GM21528 (cell line): ENCODE measurements at regions not wholly inside any gene's neighbourhood (a gene's known extent, or its start where the extent isn't known, plus 50 kb on each side); places are given as distances from the start of the nearest gene placed in this dataset.

Experiments
- ATAC-seq: cut with Tn5 transposase; IDR thresholded peaks from one replicate; pipeline ENCODE4 v1.9.1; 2021; ENCODE audit warnings: mild to moderate bottlenecking, moderate library complexity; ENCODE audit not compliant: unreplicated experiment, low FRiP score

DNA sequence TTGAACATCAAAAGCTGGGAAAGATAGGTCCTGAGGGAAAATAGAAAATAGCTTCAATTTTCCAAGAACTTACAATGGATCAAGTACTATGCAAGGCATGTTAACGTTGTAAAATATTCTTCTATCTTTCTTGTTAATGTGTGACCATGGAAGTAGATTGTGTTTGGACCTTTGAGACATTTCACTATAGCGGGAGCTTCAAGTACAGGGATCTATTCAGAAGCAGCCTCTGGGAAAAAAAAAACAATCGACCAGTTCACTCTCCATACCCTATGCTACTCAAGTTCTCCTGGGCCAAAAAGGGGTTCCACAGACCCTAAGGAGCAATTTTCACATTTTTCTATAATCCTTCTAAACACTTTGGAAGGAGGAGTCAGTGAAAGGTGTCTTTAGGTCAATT is 54.1 kb upstream of the ATP10B start:
- no peak for ATAC-seq

- no peak for ATAC-seq
Observed at GRCh38 chr5:160905285-160905684, 53.3 kb upstream of the ATP10B start.

DNA sequence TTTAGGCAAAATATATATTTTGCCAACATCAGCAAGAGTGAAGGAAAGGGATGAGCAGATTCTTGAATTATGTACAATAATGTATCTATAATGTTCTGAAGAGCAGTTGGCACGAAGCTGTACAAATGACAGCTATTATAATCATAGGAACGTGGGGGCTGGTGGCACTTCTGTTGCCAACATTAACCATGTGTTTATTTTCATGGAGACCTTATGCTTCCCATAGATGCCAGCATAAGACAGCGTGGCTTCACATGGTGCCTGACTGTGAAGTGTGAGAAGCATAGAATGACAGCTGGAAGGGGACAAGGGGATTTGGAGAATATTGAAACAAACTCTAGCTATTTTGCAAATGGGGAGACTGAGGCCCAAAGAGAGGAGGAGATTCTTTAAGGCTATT is 52.6 kb upstream of the ATP10B start:
- no peak for ATAC-seq

GRCh38 chr5:160903551-160903950 is 51.5 kb upstream of the ATP10B start:
- ATAC-seq, result no peak

- no peak for ATAC-seq
Observed at GRCh38 chr5:160903076-160903475, 51.1 kb upstream of the ATP10B start.
